GM19467 (cell line): ENCODE measurements at regions not wholly inside any gene's neighbourhood (a gene's known extent, or its start where the extent isn't known, plus 50 kb on each side); places are given as distances from the start of the nearest gene placed in this dataset.
"Not testable (repeated sequence)": the region's sequence is repeated elsewhere in the genome, so short reads cannot be mapped to it uniquely, and the experiment has no call there.

Experiments used
- ATAC-seq: cut with Tn5 transposase; IDR thresholded peaks from one replicate; pipeline ENCODE4 v1.9.1; 2021; ENCODE audit warnings: mild to moderate bottlenecking, moderate library complexity; ENCODE audit not compliant: unreplicated experiment

DNA sequence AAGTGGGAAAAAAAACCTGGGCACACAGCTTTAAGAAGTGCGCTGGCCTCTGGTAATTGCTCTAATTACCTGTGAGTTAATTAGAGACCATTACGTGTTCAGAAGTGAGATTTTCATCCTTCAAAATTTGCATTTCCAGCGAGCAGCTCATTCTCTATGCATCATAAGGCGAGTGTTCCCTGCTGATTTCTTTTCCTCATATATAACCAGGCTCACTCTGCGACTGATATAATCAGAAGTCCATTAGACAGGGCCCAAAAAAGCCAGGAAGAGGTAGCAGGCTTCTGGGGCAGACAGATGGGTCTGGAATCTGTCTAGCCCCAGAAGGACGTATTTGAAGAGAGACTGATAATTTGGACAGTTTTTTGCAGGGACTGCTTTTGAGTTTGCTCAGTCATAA, 158.7 kb downstream of the MTHFS start:
- no peak for ATAC-seq

DNA sequence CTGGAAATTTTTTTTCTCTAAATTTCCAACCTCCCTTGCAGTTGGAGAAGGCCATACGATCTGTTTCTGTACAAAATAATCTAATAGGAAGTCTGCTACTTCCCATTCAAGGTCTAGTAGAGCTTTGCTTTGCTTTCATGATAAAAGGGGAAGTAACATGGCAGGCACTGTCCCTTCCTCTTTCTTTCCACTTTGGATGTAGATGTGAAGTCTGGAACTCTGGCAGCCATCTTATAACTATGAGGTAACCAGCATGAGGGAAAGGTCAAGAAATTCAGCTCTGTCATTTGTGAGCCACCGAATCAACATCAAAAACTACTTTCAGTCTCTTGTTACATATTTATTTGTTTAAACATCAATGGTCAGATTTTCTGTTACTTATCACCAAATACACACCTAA, 156.3 kb downstream of the MTHFS start:
- no peak for ATAC-seq

DNA sequence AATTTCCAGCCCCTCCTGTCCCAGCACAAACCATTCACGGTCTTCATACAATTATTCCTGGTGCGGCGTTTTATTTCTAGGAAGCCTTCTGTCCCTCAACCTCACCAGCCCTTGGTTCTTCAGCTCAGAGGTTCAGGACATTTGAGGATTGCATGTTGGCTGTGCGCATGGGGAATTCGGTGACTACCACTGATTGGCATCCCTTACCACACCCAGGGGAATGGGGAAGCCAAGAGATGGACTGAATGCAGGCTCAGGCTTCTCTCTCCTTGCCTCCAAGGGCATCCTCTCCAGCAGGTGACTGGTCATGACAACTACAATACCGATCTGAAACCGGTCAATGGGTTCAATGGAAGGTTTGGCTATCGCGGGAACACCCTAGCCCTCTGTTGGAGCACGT, 153.8 kb downstream of the MTHFS start:
- ATAC-seq = no peak

DNA sequence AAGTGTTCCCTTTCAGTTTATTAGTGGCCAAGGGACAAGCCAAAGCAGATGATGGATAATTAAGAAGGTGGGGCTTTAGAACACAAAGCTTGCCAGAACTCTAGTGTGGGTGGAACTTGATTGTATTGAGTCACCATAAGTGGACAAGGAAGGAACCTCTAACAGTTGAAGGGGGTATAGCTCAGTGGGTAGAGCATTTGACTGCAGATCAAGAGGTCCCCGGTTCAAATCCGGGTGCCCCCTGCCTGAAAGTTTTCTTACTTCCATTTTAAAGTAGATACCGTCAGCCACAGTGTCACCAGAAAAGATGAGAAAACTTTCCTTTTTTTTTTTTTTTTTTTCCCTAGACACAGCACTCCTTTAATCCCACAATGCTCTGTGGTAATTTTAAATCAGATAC, 152.3 kb downstream of the MTHFS start:
- not testable (repeated sequence) for ATAC-seq

DNA sequence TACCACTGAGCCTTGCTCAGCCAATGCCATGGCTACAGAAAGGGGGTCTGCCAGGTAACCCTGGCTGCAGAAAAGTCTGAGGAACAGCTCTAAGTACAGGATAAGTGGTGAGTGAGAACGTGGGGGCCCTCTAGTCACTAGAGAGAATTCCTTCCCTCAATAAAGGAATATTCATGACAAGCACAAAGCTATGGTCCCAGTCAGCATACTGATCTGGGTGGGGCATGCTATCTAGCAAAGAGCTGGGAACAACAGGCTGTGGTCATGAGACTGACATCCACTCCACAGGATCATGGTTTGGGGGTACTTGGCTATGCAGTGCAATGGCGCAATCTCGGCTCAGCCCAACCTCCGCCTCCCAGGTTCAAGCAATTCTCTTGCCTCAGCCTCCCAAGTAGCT, 140.4 kb downstream of the MTHFS start:
- no peak for ATAC-seq

DNA sequence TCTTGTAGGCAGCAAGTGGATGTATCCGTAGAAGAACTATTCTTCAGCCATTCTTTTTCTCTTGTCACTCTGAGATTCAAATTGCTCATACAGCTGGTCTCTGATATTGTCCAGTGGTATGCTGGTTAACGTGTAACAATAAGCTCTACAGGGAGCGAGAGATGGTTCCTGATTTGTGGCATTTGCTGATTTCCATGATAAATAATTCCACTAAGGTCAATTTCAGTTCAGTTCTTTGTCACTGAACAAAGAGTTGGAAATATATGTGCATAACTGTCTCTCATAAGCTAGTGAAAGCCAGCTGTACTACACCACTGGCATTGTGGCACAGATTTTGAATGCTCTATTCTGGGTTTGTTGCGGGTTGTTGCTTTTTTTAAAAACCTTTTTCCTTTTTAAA, 131.7 kb downstream of the MTHFS start:
- no peak for ATAC-seq

DNA sequence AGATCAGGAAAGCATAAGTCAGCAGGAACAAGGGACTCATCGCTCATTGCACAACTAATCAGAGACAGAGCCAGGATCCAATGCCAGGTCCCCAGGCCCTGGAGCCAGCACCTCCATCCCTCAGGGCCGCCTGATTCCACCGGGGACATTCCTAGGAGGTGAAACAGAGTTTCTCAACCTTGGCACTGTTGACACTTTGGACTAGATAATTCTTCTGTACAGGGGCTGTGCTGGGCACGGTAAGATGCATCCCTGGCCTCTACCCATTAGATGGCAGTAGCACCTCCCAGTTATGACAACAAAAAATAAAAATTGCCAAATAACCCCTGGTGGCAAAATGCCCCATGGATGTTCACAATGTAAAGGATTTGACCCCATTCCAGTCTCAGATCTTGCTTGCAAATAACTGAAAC, 127.7 kb downstream of the MTHFS start:
- no peak for ATAC-seq

DNA sequence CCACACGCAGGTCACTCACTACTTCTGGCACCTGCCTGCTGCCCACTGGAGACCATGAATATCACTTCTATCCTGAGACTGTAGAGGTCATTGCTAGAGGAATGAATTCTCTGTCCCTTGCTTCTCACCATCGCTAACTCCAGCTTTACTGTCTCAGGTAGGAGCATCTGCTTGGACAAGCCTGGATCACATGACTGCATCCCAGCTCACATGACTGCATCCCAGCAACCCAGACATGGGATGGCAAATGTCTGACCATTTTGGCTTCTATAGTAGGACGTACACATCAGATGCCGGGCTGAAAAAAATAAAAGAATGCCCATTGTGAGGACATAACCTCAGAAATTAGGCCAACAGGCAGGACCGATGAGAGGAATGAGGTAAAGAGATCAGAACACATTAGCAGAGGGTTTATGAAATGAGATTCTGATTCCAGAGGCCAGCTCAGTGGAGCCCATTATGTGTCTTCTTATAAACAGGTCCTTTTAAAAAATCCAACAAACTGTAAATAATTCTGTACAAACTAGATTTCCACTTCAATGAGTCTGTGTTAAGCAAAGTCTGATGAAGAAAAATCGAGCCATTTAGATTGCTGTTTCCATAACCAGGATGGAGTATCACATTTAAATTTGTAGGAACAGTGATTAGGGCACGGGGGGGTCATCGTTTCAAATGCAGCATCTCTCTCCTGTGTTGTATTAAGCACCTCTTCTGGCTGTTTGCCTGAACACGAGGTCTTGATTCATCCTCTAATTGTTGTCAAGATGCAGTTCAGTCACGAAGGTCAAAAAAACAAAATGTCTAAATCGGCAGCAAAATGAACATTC, 126.7 kb downstream of the MTHFS start:
- ATAC-seq = no peak

DNA sequence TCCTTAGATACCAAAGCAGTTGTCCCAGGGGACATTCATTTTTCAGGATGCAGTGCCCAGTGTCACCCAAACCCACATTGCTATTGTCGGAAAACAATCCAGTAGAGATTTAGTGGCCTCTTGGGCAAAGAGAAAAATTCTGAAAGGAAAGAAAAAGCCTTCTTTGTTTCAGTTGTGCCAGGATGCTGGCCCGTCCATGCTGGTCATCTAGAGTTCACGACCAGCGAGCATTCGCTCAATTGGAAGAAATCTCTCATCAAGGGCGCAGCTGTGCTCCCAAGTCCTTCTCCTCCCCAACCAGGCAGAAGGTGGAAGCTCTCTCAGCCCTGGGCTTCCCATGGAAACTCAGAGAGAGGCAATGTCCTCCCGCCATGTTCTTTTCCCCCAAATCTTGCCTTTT, 123.7 kb downstream of the MTHFS start:
- ATAC-seq = no peak

DNA sequence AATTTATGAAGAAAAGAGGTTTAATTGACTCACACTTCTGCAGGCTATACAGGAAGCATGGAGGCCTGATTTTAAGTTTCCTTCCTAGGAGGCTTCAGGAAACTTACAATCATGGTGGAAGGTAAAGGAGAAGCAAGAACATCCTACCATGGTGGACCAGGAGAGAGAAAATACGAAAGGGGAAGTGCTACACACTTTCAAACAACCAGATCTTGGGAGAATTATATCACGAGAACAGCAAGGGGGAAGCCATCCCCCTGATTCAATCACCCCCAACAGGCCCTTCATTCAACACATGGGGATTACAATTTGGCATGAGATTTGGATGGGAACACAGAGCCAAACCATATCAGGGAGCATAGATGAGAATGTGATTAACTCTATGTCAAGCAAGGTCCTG, 121.0 kb downstream of the MTHFS start:
- no peak for ATAC-seq

DNA sequence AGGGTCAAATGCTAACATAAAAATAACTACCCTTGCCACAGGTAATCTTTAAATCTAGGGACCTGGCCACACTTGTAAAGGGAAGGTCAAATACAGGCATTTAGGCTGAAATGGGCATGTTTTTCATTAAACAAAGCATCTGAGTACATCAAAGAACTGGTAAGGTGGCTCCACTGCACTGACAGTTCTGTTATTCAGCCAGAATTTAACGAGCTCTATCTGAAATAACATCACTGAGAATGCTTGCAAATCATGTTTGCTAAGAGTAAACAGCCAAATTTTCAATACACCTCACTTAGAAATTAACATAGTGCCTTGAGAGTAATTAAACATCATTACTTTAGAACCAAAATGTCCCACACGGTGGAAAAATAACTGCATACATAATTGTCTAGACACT, 118.9 kb downstream of the MTHFS start:
- no peak for ATAC-seq

DNA sequence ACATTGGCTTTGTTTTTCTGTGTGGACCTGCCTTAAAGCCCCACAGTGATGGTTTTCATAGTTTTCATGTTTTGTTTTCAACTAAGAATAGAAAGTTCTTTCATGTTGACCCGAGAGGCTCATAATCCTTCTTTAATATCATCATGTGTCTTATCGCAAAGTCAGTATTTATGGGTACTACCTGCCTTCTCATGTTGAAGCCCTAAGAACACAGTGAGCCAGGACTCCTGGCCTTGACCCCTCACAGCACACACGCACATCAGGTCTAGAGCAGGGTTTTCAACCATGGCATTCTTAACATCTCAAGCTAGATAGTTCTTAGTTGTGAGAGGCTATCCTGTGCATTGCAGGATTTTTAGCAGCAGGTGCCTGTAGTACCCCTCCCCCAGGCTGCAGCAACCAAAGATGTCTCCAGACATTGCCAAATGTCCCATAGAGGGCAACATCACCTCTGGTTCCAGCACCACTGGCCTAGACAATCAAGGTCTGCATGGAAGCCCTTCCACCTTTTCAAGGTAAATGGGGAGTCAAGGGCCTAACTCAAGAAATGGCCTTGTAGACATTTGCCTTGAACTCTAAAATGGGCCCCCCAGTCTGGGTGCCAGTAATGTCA, 118.3 kb downstream of the MTHFS start:
- ATAC-seq = no peak

DNA sequence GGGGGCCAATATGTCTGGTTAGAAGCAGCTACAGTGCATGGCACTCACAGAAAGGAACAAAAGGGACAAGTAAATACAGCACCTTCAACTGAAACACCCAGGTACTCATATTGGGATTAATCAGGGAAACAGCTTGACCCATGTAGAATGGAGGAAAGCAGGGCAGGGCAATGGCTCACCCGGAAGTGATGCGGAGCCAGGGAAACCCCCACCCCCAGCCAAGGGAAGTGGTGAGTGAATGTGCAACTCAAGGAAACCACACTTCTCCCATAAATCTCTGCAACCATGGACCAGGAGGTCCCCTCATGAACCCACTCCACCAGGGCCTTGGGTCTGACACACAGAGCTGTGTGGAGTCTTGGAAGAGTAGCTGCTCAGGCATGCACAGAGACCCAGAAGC, 117.1 kb downstream of the MTHFS start:
- ATAC-seq = no peak

DNA sequence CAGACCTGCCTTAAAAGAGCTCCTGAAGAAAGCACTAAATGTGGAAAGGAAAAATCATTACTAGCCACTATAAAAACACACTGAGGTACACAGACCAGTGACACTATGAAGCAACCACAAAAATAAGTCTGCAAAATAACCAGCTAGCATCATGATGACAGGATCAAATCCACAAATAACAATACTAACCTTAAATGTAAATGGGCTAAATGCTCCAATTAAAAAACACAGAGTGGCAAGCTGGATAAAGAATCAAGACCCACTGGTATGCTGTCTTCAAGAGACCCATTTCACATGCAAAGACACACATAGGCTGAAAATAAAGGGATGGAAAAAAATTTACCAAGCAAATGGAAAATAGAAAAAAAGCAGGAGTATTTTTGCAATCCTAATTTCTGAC, 114.5 kb downstream of the MTHFS start:
- ATAC-seq = not testable (repeated sequence)
